Keratinocyte (primary cell): ENCODE measurements at regions not wholly inside any gene's neighbourhood (a gene's known extent, or its start where the extent isn't known, plus 50 kb on each side); places are given as distances from the start of the nearest gene placed in this dataset.

Experiments used
- DNase-seq: peaks from one replicate; pipeline ENCODE4 v3.0.0-alpha.2; 2011; ENCODE audit warnings: low read depth, missing footprints, low spot score
- FAIRE-seq: peaks from 2 replicates; lab custom pipeline; 2011; peaks lifted over from hg19 to GRCh38; lab: Jason Lieb, UNC
- H2AFZ ChIP-seq: 2 replicates; pipeline ENCODE4 v1.6.0; 2012; ENCODE audit warnings: low read length, control low read depth, inconsistent platforms; ENCODE audit not compliant: control insufficient read depth
- H3K27ac ChIP-seq: 2 replicates; pipeline ENCODE4 v1.5.1; 2011; ENCODE audit warnings: low read length; ENCODE audit not compliant: control insufficient read depth, insufficient read depth
- H3K27me3 ChIP-seq: 3 replicates; pipeline ENCODE4 v1.6.0; 2011; ENCODE audit warnings: low read length; ENCODE audit not compliant: control insufficient read depth, insufficient read depth; ENCODE audit errors: extremely low read depth
- H3K36me3 ChIP-seq, 2 experiments: 2 replicates in 1 of 2; 3 replicates in 1 of 2; pipeline ENCODE4 v1.5.1; 2011; ENCODE audit warnings: low read length in 2 of 2, mild to moderate bottlenecking in 1 of 2; ENCODE audit not compliant: control insufficient read depth in 2 of 2, insufficient read depth in 2 of 2; ENCODE audit errors: extremely low read depth in 1 of 2
- H3K4me1 ChIP-seq: 3 replicates; pipeline ENCODE4 v1.5.1; 2011; ENCODE audit warnings: low read length; ENCODE audit not compliant: control insufficient read depth, insufficient read depth; ENCODE audit errors: extremely low read depth
- H3K4me2 ChIP-seq: 3 replicates; pipeline ENCODE4 v1.6.0; 2011; ENCODE audit warnings: low read depth, low read length; ENCODE audit not compliant: control insufficient read depth, insufficient read depth; ENCODE audit errors: extremely low read depth
- H3K4me3 ChIP-seq, 3 experiments: fragments of 200-600 bp in 1 of 3; sonication (generic) in 1 of 3; 2 replicates in 2 of 3; 3 replicates in 1 of 3; pipeline ENCODE4 v1.5.1; 2011 to 2016; ENCODE audit warnings: low read length in 3 of 3, mild to moderate bottlenecking in 3 of 3, control low read depth in 2 of 3, inconsistent platforms in 1 of 3, low read depth in 1 of 3, mixed read lengths in 1 of 3, mixed run types in 1 of 3, moderate library complexity in 1 of 3; ENCODE audit not compliant: control insufficient read depth in 2 of 3, insufficient read depth in 2 of 3; ENCODE audit errors: extremely low read depth in 1 of 3
- H3K79me2 ChIP-seq: 2 replicates; pipeline ENCODE4 v1.6.0; 2012; ENCODE audit warnings: low read length; ENCODE audit not compliant: control insufficient read depth, insufficient read depth
- H3K9ac ChIP-seq: 3 replicates; pipeline ENCODE4 v1.6.0; 2011; ENCODE audit warnings: low read length; ENCODE audit not compliant: control insufficient read depth, insufficient read depth; ENCODE audit errors: extremely low read depth
- H3K9me1 ChIP-seq: 3 replicates; pipeline ENCODE4 v1.6.0; 2011; ENCODE audit warnings: low read length; ENCODE audit not compliant: control insufficient read depth, insufficient read depth; ENCODE audit errors: extremely low read depth
- H3K9me3 ChIP-seq: 2 replicates; pipeline ENCODE4 v1.5.1; 2012; ENCODE audit warnings: low read depth, low read length; ENCODE audit not compliant: control insufficient read depth
- H4K20me1 ChIP-seq: 3 replicates; pipeline ENCODE4 v1.6.0; 2011; ENCODE audit warnings: low read length; ENCODE audit not compliant: control insufficient read depth, insufficient read depth; ENCODE audit errors: extremely low read depth
- CTCF ChIP-seq, 3 experiments: IDR thresholded peaks in 1 of 3; conservative IDR thresholded peaks in 1 of 3; optimal IDR thresholded peaks in 1 of 3; 2 replicates in 2 of 3; 3 replicates in 1 of 3; pipeline versions ENCODE3 to v1.5.1; 2011; ENCODE audit warnings: low read length in 3 of 3, mild to moderate bottlenecking in 3 of 3, moderate library complexity in 2 of 3, control low read depth in 1 of 3, inconsistent platforms in 1 of 3; ENCODE audit not compliant: insufficient read depth in 2 of 3; ENCODE audit errors: extremely low read depth in 1 of 3
- EZH2 ChIP-seq: IDR thresholded peaks from one replicate; pipeline ENCODE4 v1.6.1; 2012; ENCODE audit warnings: inconsistent platforms, mild to moderate bottlenecking, low read length, moderate library complexity
- dilution Hi-C: fragments of 300-500 bp; cut with MboI; formaldehyde crosslinking; loops from one replicate; pipeline ENCODE4 v1.7.0; 2020; ENCODE audit warnings: low sequenced_read_pairs; ENCODE audit not compliant: extremely low pct_ligation_motif_present

DNA sequence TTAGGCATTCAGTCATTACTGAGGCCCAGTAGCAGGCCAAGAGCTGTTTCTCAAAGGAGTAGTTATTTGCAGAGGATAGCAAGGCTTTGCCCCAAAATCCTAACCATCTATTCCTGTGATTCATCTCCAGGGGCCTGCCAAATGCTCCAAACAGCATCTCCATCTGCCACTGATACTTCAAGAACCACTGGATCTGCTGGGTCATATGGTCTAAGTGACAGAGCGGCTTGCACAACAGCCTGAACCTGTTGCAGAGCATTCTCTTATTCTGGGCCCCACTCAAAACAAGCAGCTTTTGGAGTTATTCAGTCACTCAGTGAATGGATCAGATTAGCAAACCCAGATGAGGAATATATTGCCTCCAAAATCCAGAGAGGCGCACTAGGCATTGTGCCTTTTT is 68.8 kb upstream of the ALDH1A3 start:
- H3K36me3 ChIP-seq, result no peaks in the 10 kb centered on the region
- no peaks in the 10 kb centered on the region for H3K27me3 ChIP-seq
- peaks cover 6% of the 10 kb centered on the region for H3K9me3 ChIP-seq
- no peak for FAIRE-seq
- TF ChIP-seq EZH2 (no peak), CTCF (optimal IDR thresholded peaks at IDR 0.05 in 1 of 3, IDR thresholded peaks at IDR 0.05 in 1 of 3, conservative IDR thresholded peaks at IDR 0.05 in 1 of 3; ENCODE audit: extremely low read depth in 1 of 3, insufficient read depth in 2 of 3, low read length in 3 of 3) (no peak)
- no peak overlapping the region for H3K9ac ChIP-seq
- H3K4me3 ChIP-seq, result no peak overlapping the region
- H3K4me1 ChIP-seq, result peaks cover 9% of the 10 kb centered on the region
- H4K20me1 ChIP-seq, result no peaks in the 10 kb centered on the region
- no peaks in the 10 kb centered on the region for H3K9me1 ChIP-seq
- H3K79me2 ChIP-seq, result no peaks in the 10 kb centered on the region
- H2AFZ ChIP-seq, result no peak overlapping the region
- dilution Hi-C loops, result no loop called here
- no peak overlapping the region for H3K4me2 ChIP-seq
- DNase-seq, result no peak
- no peak overlapping the region for H3K27ac ChIP-seq

DNA sequence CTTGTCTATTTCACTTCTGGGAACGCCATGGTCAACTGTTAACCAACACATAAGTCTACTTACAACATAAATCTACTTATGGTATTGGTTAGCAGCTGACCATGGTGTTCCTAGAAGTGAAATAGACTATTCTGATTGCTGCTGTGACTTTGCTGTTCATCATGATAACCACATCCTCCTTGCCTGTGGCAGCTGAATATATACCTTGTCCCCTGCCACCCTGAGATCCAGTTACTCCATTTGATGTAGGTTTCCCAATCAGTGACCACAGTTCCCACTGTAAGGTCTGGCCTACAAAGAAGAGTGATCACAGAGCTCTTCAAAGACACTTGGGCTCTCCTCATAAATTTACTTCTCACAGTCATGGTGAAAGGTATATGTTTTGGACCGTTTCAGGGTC is 66.8 kb upstream of the ALDH1A3 start:
- DNase-seq, result no peak
- H3K4me1 ChIP-seq, result peaks cover 9% of the 10 kb centered on the region
- TF ChIP-seq CTCF (optimal IDR thresholded peaks at IDR 0.05 in 1 of 3, IDR thresholded peaks at IDR 0.05 in 1 of 3, conservative IDR thresholded peaks at IDR 0.05 in 1 of 3; ENCODE audit: extremely low read depth in 1 of 3, insufficient read depth in 2 of 3, low read length in 3 of 3) (no peak), EZH2 (no peak)
- no peaks in the 10 kb centered on the region for H3K79me2 ChIP-seq
- H4K20me1 ChIP-seq, result no peaks in the 10 kb centered on the region
- FAIRE-seq, result no peak
- H3K4me2 ChIP-seq, result no peak overlapping the region
- no peaks in the 10 kb centered on the region for H3K9me1 ChIP-seq
- H3K27ac ChIP-seq, result no peak overlapping the region
- H3K9me3 ChIP-seq, result peaks cover 2% of the 10 kb centered on the region
- no peaks in the 10 kb centered on the region for H3K36me3 ChIP-seq
- no peak overlapping the region for H3K4me3 ChIP-seq
- dilution Hi-C loops, result no loop called here
- no peaks in the 10 kb centered on the region for H3K27me3 ChIP-seq
- no peak overlapping the region for H3K9ac ChIP-seq
- no peak overlapping the region for H2AFZ ChIP-seq
